HepG2 (cell line): ENCODE measurements at regions not wholly inside any gene's neighbourhood (a gene's known extent, or its start where the extent isn't known, plus 50 kb on each side); places are given as distances from the start of the nearest gene placed in this dataset.

ENCODE experiments used
- AKAP8 ChIP-seq: sonication (generic); formaldehyde crosslinking; IDR thresholded peaks from 2 replicates; pipeline ENCODE4 v1.5.1; 2020; ENCODE audit warnings: mild to moderate bottlenecking, missing genetic modification reagents
- ATF2 ChIP-seq: sonication (generic); formaldehyde crosslinking; IDR thresholded peaks from 2 replicates; pipeline ENCODE4 v1.4.0; 2020; ENCODE audit warnings: missing genetic modification reagents
- CCDC6 ChIP-seq: sonication (generic); formaldehyde crosslinking; IDR thresholded peaks from 2 replicates; pipeline ENCODE4 v1.8.1; 2022; ENCODE audit warnings: mild to moderate bottlenecking, missing genetic modification reagents, moderate library complexity
- FOXP4 ChIP-seq: sonication (generic); formaldehyde crosslinking; IDR thresholded peaks from 2 replicates; pipeline ENCODE4 v1.4.0; 2020; ENCODE audit warnings: missing genetic modification reagents
- HBP1 ChIP-seq: IDR thresholded peaks from 2 replicates; pipeline ENCODE4 v1.6.1; 2016; ENCODE audit warnings: low read depth, control low read depth
- HDAC1 ChIP-seq: sonication (generic); formaldehyde crosslinking; IDR thresholded peaks from 2 replicates; pipeline ENCODE4 v1.5.1; 2020; ENCODE audit warnings: mild to moderate bottlenecking, missing genetic modification reagents
- HMGA1 ChIP-seq: sonication (generic); formaldehyde crosslinking; conservative IDR thresholded peaks from 2 replicates; pipeline ENCODE4 v1.4.0; 2020; ENCODE audit warnings: missing genetic modification reagents
- HNRNPK ChIP-seq: fragments of 200-400 bp; formaldehyde crosslinking; IDR thresholded peaks from 2 replicates; pipeline ENCODE4 v1.6.1; 2018; ENCODE audit warnings: low read length, low read depth, moderate library complexity, mild to moderate bottlenecking; ENCODE audit not compliant: poor library complexity, severe bottlenecking
- NR0B2 ChIP-seq: sonication (generic); formaldehyde crosslinking; IDR thresholded peaks from 2 replicates; pipeline ENCODE4 v1.4.0; 2020; ENCODE audit warnings: mild to moderate bottlenecking, missing genetic modification reagents
- POLR2AphosphoS2 ChIP-seq: IDR thresholded peaks from 2 replicates; pipeline ENCODE4 v1.6.1; 2011; ENCODE audit warnings: low read depth, low read length, improper control_type of control experiment
- SMAD9 ChIP-seq: sonication (generic); formaldehyde crosslinking; IDR thresholded peaks from 2 replicates; pipeline ENCODE4 v1.5.1; 2020; ENCODE audit warnings: mild to moderate bottlenecking, missing genetic modification reagents
- SNRNP70 ChIP-seq: fragments of 200-400 bp; formaldehyde crosslinking; IDR thresholded peaks from 2 replicates; pipeline ENCODE4 v1.6.1; 2017; ENCODE audit warnings: mild to moderate bottlenecking, low read depth, low read length, moderate library complexity
- ZBTB26 ChIP-seq: IDR thresholded peaks from 2 replicates; pipeline ENCODE4 v1.6.1; 2016; ENCODE audit warnings: missing compliant biosample characterization, missing genetic modification reagents, borderline replicate concordance
- ZBTB3 ChIP-seq: sonication (generic); formaldehyde crosslinking; IDR thresholded peaks from 2 replicates; pipeline ENCODE4 v1.4.0; 2020; ENCODE audit warnings: low read depth, mild to moderate bottlenecking, moderate library complexity, missing genetic modification reagents, borderline replicate concordance
- ZFP82 ChIP-seq: sonication (generic); formaldehyde crosslinking; IDR thresholded peaks from 2 replicates; pipeline ENCODE4 v1.5.1; 2020; ENCODE audit warnings: mild to moderate bottlenecking, missing genetic modification reagents, borderline replicate concordance
- ZMAT3 ChIP-seq: sonication (generic); formaldehyde crosslinking; conservative IDR thresholded peaks from 2 replicates; pipeline ENCODE4 v1.7.0; 2021; ENCODE audit warnings: missing genetic modification reagents
- ZNF180 ChIP-seq: sonication (generic); formaldehyde crosslinking; IDR thresholded peaks from 2 replicates; pipeline ENCODE4 v1.4.0; 2020; ENCODE audit warnings: low read depth, missing genetic modification reagents, borderline replicate concordance
- ZNF343 ChIP-seq: sonication (generic); formaldehyde crosslinking; IDR thresholded peaks from 2 replicates; pipeline ENCODE4 v1.4.0; 2020; ENCODE audit warnings: mild to moderate bottlenecking, missing genetic modification reagents
- ZNF468 ChIP-seq: sonication (generic); formaldehyde crosslinking; IDR thresholded peaks from 2 replicates; pipeline ENCODE4 v1.8.0; 2022; ENCODE audit warnings: mild to moderate bottlenecking, moderate library complexity, missing genetic modification reagents
- ZNF550 ChIP-seq: sonication (generic); formaldehyde crosslinking; IDR thresholded peaks from 2 replicates; pipeline ENCODE4 v1.4.0; 2020; ENCODE audit warnings: mild to moderate bottlenecking, missing genetic modification reagents, borderline replicate concordance
- ZNF615 ChIP-seq: sonication (generic); formaldehyde crosslinking; IDR thresholded peaks from 2 replicates; pipeline ENCODE4 v1.5.0; 2020; ENCODE audit warnings: mild to moderate bottlenecking, missing genetic modification reagents, borderline replicate concordance
- ZNF629 ChIP-seq: sonication (generic); formaldehyde crosslinking; conservative IDR thresholded peaks from 2 replicates; pipeline ENCODE4 v1.5.0; 2020; ENCODE audit warnings: missing genetic modification reagents
- ZNF713 ChIP-seq: sonication (generic); formaldehyde crosslinking; IDR thresholded peaks from 2 replicates; pipeline ENCODE4 v1.4.0; 2020; ENCODE audit warnings: mild to moderate bottlenecking, missing genetic modification reagents

GRCh38 chr2:238523158-238524110, 96.7 kb downstream of the ASB1 start (continued):
- TF ChIP-seq HDAC1 (CRISPR knock-in tag) (no peak), HNRNPK (no peak), ZMAT3 (CRISPR knock-in tag) (no peak), FOXP4 (CRISPR knock-in tag) (0 out of 2 replicates have a peak, but pooled peaks have one; percentile 31), ZFP82 (CRISPR knock-in tag) (no peak), HBP1 (CRISPR knock-in tag) (no peak), ZNF343 (CRISPR knock-in tag) (no peak), ZNF180 (no peak), ZNF550 (CRISPR knock-in tag) (no peak), SMAD9 (CRISPR knock-in tag) (no peak), ZBTB26 (CRISPR knock-in tag) (no peak), ZNF615 (CRISPR knock-in tag) (no peak), ZNF468 (no peak), AKAP8 (CRISPR knock-in tag) (no peak), CCDC6 (CRISPR knock-in tag) (no peak), ZNF629 (CRISPR knock-in tag) (peak; percentile 21; the same call in 1 of the 2 replicates), HMGA1 (CRISPR knock-in tag) (no peak), ZNF713 (CRISPR knock-in tag) (no peak), ZBTB3 (CRISPR knock-in tag) (no peak), NR0B2 (CRISPR knock-in tag) (no peak), ATF2 (no peak), SNRNP70 (no peak), POLR2AphosphoS2 (no peak)
